H9 (cell line): ENCODE measurements at regions not wholly inside any gene's neighbourhood (a gene's known extent, or its start where the extent isn't known, plus 50 kb on each side); places are given as distances from the start of the nearest gene placed in this dataset.

Experiments
- DNase-seq: peaks from one replicate; pipeline ENCODE4 v3.0.0-alpha.2; 2017
- H2AFZ ChIP-seq: one replicate; pipeline ENCODE4 v1.6.1; 2013; ENCODE audit warnings: mild to moderate bottlenecking, low read length, control low read depth, moderate library complexity
- H2AK5ac ChIP-seq: 2 replicates; pipeline ENCODE4 v1.6.1; 2013; ENCODE audit warnings: low read length, control low read depth, mixed read lengths; ENCODE audit not compliant: insufficient read length
- H2BK120ac ChIP-seq: one replicate; pipeline ENCODE4 v1.6.1; 2013; ENCODE audit warnings: low read depth, mild to moderate bottlenecking, low read length, control low read depth, inconsistent platforms; ENCODE audit not compliant: poor library complexity, severe bottlenecking
- H2BK12ac ChIP-seq: 2 replicates; pipeline ENCODE4 v1.6.1; 2013; ENCODE audit warnings: low read length, control low read depth, mixed read lengths, low read depth; ENCODE audit not compliant: insufficient read length
- H2BK15ac ChIP-seq: 2 replicates; pipeline ENCODE4 v1.6.1; 2013; ENCODE audit warnings: low read depth, low read length, control low read depth
- H2BK20ac ChIP-seq: one replicate; pipeline ENCODE4 v1.6.1; 2013; ENCODE audit warnings: low read depth, mild to moderate bottlenecking, low read length, control low read depth, inconsistent platforms; ENCODE audit not compliant: poor library complexity, severe bottlenecking
- H2BK5ac ChIP-seq: 2 replicates; pipeline ENCODE4 v1.6.1; 2013; ENCODE audit warnings: low read length, control low read depth, mixed read lengths; ENCODE audit not compliant: insufficient read length
- H3K14ac ChIP-seq: 2 replicates; pipeline ENCODE4 v1.6.1; 2013; ENCODE audit warnings: low read length, control low read depth; ENCODE audit not compliant: insufficient read depth
- H3K18ac ChIP-seq: 2 replicates; pipeline ENCODE4 v1.6.1; 2013; ENCODE audit warnings: low read depth, mild to moderate bottlenecking, mixed read lengths, low read length, control low read depth; ENCODE audit not compliant: insufficient read length
- H3K23ac ChIP-seq: 2 replicates; pipeline ENCODE4 v1.6.1; 2013; ENCODE audit warnings: low read length, control low read depth, mixed read lengths, low read depth; ENCODE audit not compliant: insufficient read length
- H3K23me2 ChIP-seq: 2 replicates; pipeline ENCODE4 v1.6.1; 2013; ENCODE audit warnings: low read depth, mild to moderate bottlenecking, mixed read lengths, low read length, control low read depth; ENCODE audit not compliant: insufficient read length, poor library complexity, severe bottlenecking
- H3K27ac ChIP-seq: 2 replicates; pipeline ENCODE4 v1.5.1; 2013; ENCODE audit warnings: low read length, control low read depth, mixed read lengths, low read depth; ENCODE audit not compliant: insufficient read length
- H3K27me3 ChIP-seq: 2 replicates; pipeline ENCODE4 v1.6.1; 2013; ENCODE audit warnings: low read length, control low read depth, inconsistent platforms; ENCODE audit not compliant: insufficient read depth
- H3K4ac ChIP-seq: 2 replicates; pipeline ENCODE4 v1.6.1; 2013; ENCODE audit warnings: low read depth, mild to moderate bottlenecking, control low read depth, inconsistent platforms, low read length, moderate library complexity
- H3K4me1 ChIP-seq: 2 replicates; pipeline ENCODE4 v1.6.1; 2013; ENCODE audit warnings: low read length, control low read depth, inconsistent platforms; ENCODE audit not compliant: insufficient read depth
- H3K4me2 ChIP-seq: 2 replicates; pipeline ENCODE4 v1.6.1; 2013; ENCODE audit warnings: low read length, control low read depth, mixed read lengths; ENCODE audit not compliant: insufficient read length, insufficient read depth
- H3K56ac ChIP-seq: 2 replicates; pipeline ENCODE4 v1.6.1; 2013; ENCODE audit warnings: low read depth, mild to moderate bottlenecking, mixed read lengths, low read length, control low read depth; ENCODE audit not compliant: insufficient read length
- H3K79me1 ChIP-seq: 2 replicates; pipeline ENCODE4 v1.6.1; 2013; ENCODE audit warnings: low read depth, mild to moderate bottlenecking, moderate library complexity, low read length, control low read depth, inconsistent platforms; ENCODE audit not compliant: insufficient read depth, poor library complexity, severe bottlenecking
- H3K79me2 ChIP-seq: 2 replicates; pipeline ENCODE4 v1.6.1; 2013; ENCODE audit warnings: low read length, control low read depth, inconsistent platforms; ENCODE audit not compliant: insufficient read depth
- H3K9ac ChIP-seq: 2 replicates; pipeline ENCODE4 v1.6.1; 2013; ENCODE audit warnings: low read length, control low read depth, mixed read lengths; ENCODE audit not compliant: insufficient read length; ENCODE audit errors: extremely low read depth
- H3K9me3 ChIP-seq: one replicate; pipeline ENCODE4 v1.6.1; 2013; ENCODE audit warnings: low read depth, low read length, inconsistent platforms; ENCODE audit not compliant: control insufficient read depth
- H3T11ph ChIP-seq: one replicate; pipeline ENCODE4 v1.6.1; 2013; ENCODE audit warnings: mild to moderate bottlenecking, low read length, control low read depth, inconsistent platforms
- H4K20me1 ChIP-seq: one replicate; pipeline ENCODE4 v1.6.1; 2013; ENCODE audit not compliant: control insufficient read depth, insufficient read length, insufficient read depth
- H4K5ac ChIP-seq: 2 replicates; pipeline ENCODE4 v1.6.1; 2013; ENCODE audit warnings: low read depth, mild to moderate bottlenecking, mixed read lengths, low read length, control low read depth; ENCODE audit not compliant: insufficient read length
- H4K8ac ChIP-seq: replicated peaks from 2 replicates; pipeline ENCODE4 v1.6.1; 2013; ENCODE audit warnings: low read length, control low read depth, mixed read lengths, low read depth; ENCODE audit not compliant: insufficient read length
- H4K91ac ChIP-seq: 2 replicates; pipeline ENCODE4 v1.6.1; 2013; ENCODE audit warnings: low read depth, mild to moderate bottlenecking, moderate library complexity, mixed read lengths, low read length, control low read depth; ENCODE audit not compliant: insufficient read length
- H3K27ac Mint-ChIP-seq, 3 experiments: 2 replicates in 2 of 3; 3 replicates in 1 of 3; pipeline ENCODE4 v1.8.0; 2020 to 2021; ENCODE audit warnings: mixed read lengths in 3 of 3, mild to moderate bottlenecking in 1 of 3, moderate library complexity in 1 of 3
- H3K27me3 Mint-ChIP-seq: 2 replicates; pipeline ENCODE4 v1.8.0; 2021; ENCODE audit warnings: low read depth, mild to moderate bottlenecking, moderate library complexity, mixed read lengths
- H3K36me3 Mint-ChIP-seq, 3 experiments: 2 replicates in 2 of 3; 3 replicates in 1 of 3; pipeline ENCODE4 v1.8.0; 2020 to 2021; ENCODE audit warnings: low read depth in 3 of 3, mixed read lengths in 3 of 3; ENCODE audit not compliant: insufficient read depth in 1 of 3
- H3K4me1 Mint-ChIP-seq, 2 experiments: 2 replicates each; pipeline ENCODE4 v1.8.0; 2020; ENCODE audit warnings: mixed read lengths in 2 of 2
- H3K4me3 Mint-ChIP-seq, 2 experiments: 2 replicates in 1 of 2; 3 replicates in 1 of 2; pipeline ENCODE4 v1.8.0; 2020 to 2021; ENCODE audit warnings: mild to moderate bottlenecking in 2 of 2, mixed read lengths in 2 of 2, moderate library complexity in 1 of 2
- H3K9me3 Mint-ChIP-seq, 2 experiments: 2 replicates in 1 of 2; 3 replicates in 1 of 2; pipeline ENCODE4 v1.8.0; 2020; ENCODE audit warnings: mild to moderate bottlenecking in 2 of 2, mixed read lengths in 2 of 2, moderate library complexity in 1 of 2
- CTCF ChIP-seq: fragments of 200-600 bp; sonication (generic); conservative IDR thresholded peaks from 3 replicates; pipeline ENCODE4 v1.8.0; 2021; ENCODE audit warnings: antibody characterized with exemption, mild to moderate bottlenecking
- WGBS: extraction: QIAGEN DNeasy Blood & Tissue Kit; methylation state at CpG from one replicate; pipeline ENCODE4 v1.1.7; 2013; ENCODE audit warnings: missing lambda C conversion rate, low lambda C conversion rate, mixed read lengths; ENCODE audit not compliant: insufficient read length; ENCODE audit errors: extremely low coverage; 5-methylcytosine and 5-hydroxymethylcytosine counted together

GRCh38 chr4:180618396-180618795 is 1624.8 kb upstream of the TENM3 start:
- DNase-seq: no peak
- H3K4ac ChIP-seq: no peak overlapping the region
- WGBS: no CpG with 5 or more reads among the region's 4 CpGs
- H3K9ac ChIP-seq: no peak overlapping the region
- Mint-ChIP-seq H3K36me3 (no peaks in the 10 kb centered on the region), H3K4me1 (peaks cover 5 to 17% of the 10 kb centered on the region in 2 experiments), H3K27me3 (no peaks in the 10 kb centered on the region), H3K4me3 (no peak overlapping the region), H3K9me3 (no peaks in the 10 kb centered on the region; a peak in 1 of 5 replicates), H3K27ac (no peak overlapping the region; a peak in 1 of 7 replicates)
- H3K23ac ChIP-seq: no peak overlapping the region
- no peak overlapping the region for H4K5ac ChIP-seq
- H3K4me2 ChIP-seq: no peak overlapping the region
- no peaks in the 10 kb centered on the region for H3K9me3 ChIP-seq
- no peak overlapping the region for H3K18ac ChIP-seq
- H4K91ac ChIP-seq: no peak overlapping the region
- H2AFZ ChIP-seq: no peak overlapping the region
- H3K14ac ChIP-seq: no peak overlapping the region
- no peaks in the 10 kb centered on the region for H3K4me1 ChIP-seq
- no peak overlapping the region for H2BK12ac ChIP-seq
- no peaks in the 10 kb centered on the region for H3K27me3 ChIP-seq
- no peak overlapping the region for H2AK5ac ChIP-seq
- no peaks in the 10 kb centered on the region for H3K79me2 ChIP-seq
- H3T11ph ChIP-seq: no peak overlapping the region
- H3K27ac ChIP-seq: no peak overlapping the region
- H2BK15ac ChIP-seq: no peak overlapping the region
- no peaks in the 10 kb centered on the region for H3K79me1 ChIP-seq
- no peaks in the 10 kb centered on the region for H4K20me1 ChIP-seq
- H4K8ac ChIP-seq: no peak overlapping the region
- no peaks in the 10 kb centered on the region for H3K23me2 ChIP-seq
- H2BK5ac ChIP-seq: no peak overlapping the region
- no peak overlapping the region for H2BK20ac ChIP-seq
- no peak overlapping the region for H2BK120ac ChIP-seq
- no peak for TF ChIP-seq CTCF
- no peak overlapping the region for H3K56ac ChIP-seq
